Activated naive CD4-positive, alpha-beta T cell treated with anti-CD3 and anti-CD28 coated beads, Interleukin-2, amount 50 U/mL, for 16 hours (primary cell): ENCODE measurements at regions not wholly inside any gene's neighbourhood (a gene's known extent, or its start where the extent isn't known, plus 50 kb on each side); places are given as distances from the start of the nearest gene placed in this dataset.

Experiments
- DNase-seq: peaks from one replicate; pipeline ENCODE4 v3.0.0-alpha.2; 2020

GRCh38 chr4:145345401-145345800 is 136.3 kb upstream of the SMAD1 start:
- no peak for DNase-seq

- DNase-seq, result no peak
Observed at GRCh38 chr4:145341381-145341780, 140.3 kb upstream of the SMAD1 start.

GRCh38 chr4:145340071-145340675 is 141.5 kb upstream of the SMAD1 start:
- no peak for DNase-seq

GRCh38 chr4:145339075-145339725 is 142.5 kb upstream of the SMAD1 start:
- DNase-seq, result no peak

- DNase-seq, result no peak
Observed at GRCh38 chr4:145338568-145338967, 143.1 kb upstream of the SMAD1 start.

- no peak for DNase-seq
Observed at GRCh38 chr4:145337391-145337790, 144.3 kb upstream of the SMAD1 start.

- no peak for DNase-seq
Observed at GRCh38 chr4:145333786-145334185, 147.9 kb upstream of the SMAD1 start.

GRCh38 chr4:145326491-145326890 is 146.1 kb upstream of the OTUD4 start:
- no peak for DNase-seq

- no peak for DNase-seq
Observed at GRCh38 chr4:145324161-145324560, 143.8 kb upstream of the OTUD4 start.

GRCh38 chr4:145320294-145320693 is 139.9 kb upstream of the OTUD4 start:
- no peak for DNase-seq

GRCh38 chr4:145319751-145320150 is 139.4 kb upstream of the OTUD4 start:
- no peak for DNase-seq

GRCh38 chr4:145316897-145317574 is 136.6 kb upstream of the OTUD4 start:
- no peak for DNase-seq

GRCh38 chr4:145315811-145316225 is 135.4 kb upstream of the OTUD4 start:
- no peak for DNase-seq

GRCh38 chr4:145308598-145308997 is 128.2 kb upstream of the OTUD4 start:
- DNase-seq, result no peak

- DNase-seq, result no peak
Observed at GRCh38 chr4:145307763-145308430, 127.5 kb upstream of the OTUD4 start.

- no peak for DNase-seq
Observed at GRCh38 chr4:145307120-145307519, 126.7 kb upstream of the OTUD4 start.

GRCh38 chr4:145302725-145303124 is 122.3 kb upstream of the OTUD4 start:
- DNase-seq, result no peak

GRCh38 chr4:145301386-145302080 is 121.1 kb upstream of the OTUD4 start:
- DNase-seq, result no peak

GRCh38 chr4:145299380-145300076 is 119.1 kb upstream of the OTUD4 start:
- DNase-seq, result peak; percentile 79

- no peak for DNase-seq
Observed at GRCh38 chr4:145298885-145299284, 118.5 kb upstream of the OTUD4 start.

GRCh38 chr4:145297556-145297955 is 117.2 kb upstream of the OTUD4 start:
- no peak for DNase-seq

- no peak for DNase-seq
Observed at GRCh38 chr4:145295547-145295946, 115.2 kb upstream of the OTUD4 start.

GRCh38 chr4:145295122-145295521 is 114.7 kb upstream of the OTUD4 start:
- no peak for DNase-seq
